ENCODE measurements at regions not wholly inside any gene's neighbourhood (a gene's known extent, or its start where the extent isn't known, plus 50 kb on each side); places are given as distances from the start of the nearest gene placed in this dataset.

- H3K9me3 ChIP-seq = no peaks in the 10 kb centered on the region
- no peak overlapping the region for H3K27ac ChIP-seq
- ATAC-seq = no peak
- no peaks in the 10 kb centered on the region for H3K4me1 ChIP-seq
- H3K36me3 ChIP-seq = no peaks in the 10 kb centered on the region
- DNase-seq = no peak
- WGBS, 2 donors = 62 to 69% methylated on average over 6 of the region's 6 CpGs
- intact Hi-C loops (cut with DNase I) = no loop called here
- H3K4me3 ChIP-seq = no peak overlapping the region
- no peak for TF ChIP-seq CTCF (IDR thresholded peaks at IDR 0.05)
- H3K27me3 ChIP-seq = no peaks in the 10 kb centered on the region
- no peak for FAIRE-seq
These were observed 356.0 kb upstream of the IRX4 start for GRCh38 chr5:2238732-2239131.

DNA sequence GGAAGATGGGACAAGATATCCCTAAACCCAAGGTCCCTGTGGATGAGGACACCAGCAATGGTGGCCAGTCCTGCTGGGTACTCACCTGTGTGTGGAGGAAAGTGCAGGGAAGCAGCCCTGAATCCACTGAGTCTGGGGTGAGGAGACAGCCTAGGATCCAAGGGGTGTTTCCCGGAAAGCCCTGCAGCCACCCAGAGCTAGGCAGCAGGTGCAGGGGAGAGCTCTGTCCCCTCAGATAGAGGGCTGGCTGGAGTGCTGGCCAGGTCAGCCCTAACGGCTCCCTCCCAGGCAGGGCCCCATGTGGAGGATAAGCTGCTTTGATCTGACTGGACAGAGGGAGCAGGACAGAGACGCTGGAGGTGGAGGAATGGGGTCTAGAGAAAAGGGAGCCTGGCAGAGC, 344.7 kb upstream of the IRX4 start:
- Histone ChIP-seq H3K9me3 (no peaks in the 10 kb centered on the region), H3K4me1 (no peaks in the 10 kb centered on the region), H3K36me3 (no peaks in the 10 kb centered on the region), H3K4me3 (no peak overlapping the region), H3K27me3 (peaks cover 0 to 14% (median 0%) of the 10 kb centered on the region in 4 donors), H3K27ac (no peak overlapping the region)
- DNase-seq (no peak), FAIRE-seq (no peak), ATAC-seq (no peak)
- no peak for TF ChIP-seq CTCF (IDR thresholded peaks at IDR 0.05)
- WGBS, 2 donors = 24 to 37% methylated on average over 3 of the region's 3 CpGs
- intact Hi-C loops (cut with DNase I) = no loop called here

DNA sequence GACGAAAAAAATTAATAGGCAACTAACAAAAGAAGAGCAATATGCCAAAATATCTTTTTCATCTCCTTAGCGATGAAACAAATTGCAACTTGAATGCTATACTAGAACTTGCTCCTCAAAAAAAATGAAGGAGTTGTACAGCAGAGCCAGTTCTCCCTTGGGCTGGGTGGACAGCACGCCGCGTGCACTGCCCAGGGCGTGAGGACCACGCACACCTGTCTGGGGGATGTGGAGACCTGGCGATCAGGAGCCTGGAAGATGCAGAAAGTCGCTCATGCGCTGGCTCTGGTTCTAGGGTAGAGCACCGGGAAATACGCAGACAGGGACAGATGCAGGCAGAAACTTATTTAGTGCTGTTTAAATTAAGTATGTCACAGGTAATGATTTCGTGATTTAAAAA, 342.0 kb upstream of the IRX4 start:
- Histone ChIP-seq H3K4me3 (no peak overlapping the region), H3K27me3 (no peaks in the 10 kb centered on the region), H3K27ac (no peak overlapping the region), H3K36me3 (no peaks in the 10 kb centered on the region), H3K4me1 (no peaks in the 10 kb centered on the region), H3K9me3 (no peaks in the 10 kb centered on the region)
- no peak for DNase-seq
- TF ChIP-seq CTCF (IDR thresholded peaks at IDR 0.05) = no peak
- WGBS, 2 donors = 75 to 84% methylated on average over 13 of the region's 13 CpGs
- no peak for ATAC-seq
- intact Hi-C loops (cut with DNase I) = no loop called here
- FAIRE-seq = no peak

DNA sequence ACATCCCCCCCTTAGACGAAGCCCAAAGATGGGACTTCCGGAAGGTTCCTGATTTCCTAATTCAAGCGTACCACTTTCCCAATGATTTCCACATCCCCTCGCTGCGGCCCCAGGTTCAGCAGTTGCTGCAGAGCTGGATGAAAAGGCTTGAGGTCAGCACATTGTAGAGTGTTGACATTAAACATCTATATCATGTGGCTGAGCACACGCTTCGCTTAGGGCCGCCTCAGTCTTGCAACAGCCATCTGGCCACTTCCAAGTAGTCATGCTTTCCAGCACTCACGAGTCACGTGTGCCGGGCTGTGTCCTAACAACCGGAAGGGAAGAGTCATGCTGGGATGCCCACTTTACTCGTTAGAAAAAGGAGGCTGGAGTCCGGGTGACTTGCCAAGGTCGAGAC, 340.6 kb upstream of the IRX4 start:
- no peaks in the 10 kb centered on the region for H3K27me3 ChIP-seq
- 58 to 70% methylated on average over 15 of the region's 15 CpGs for WGBS, 2 donors
- H3K4me1 ChIP-seq = no peaks in the 10 kb centered on the region
- intact Hi-C loops (cut with DNase I) = no loop called here
- H3K27ac ChIP-seq = no peak overlapping the region
- no peak overlapping the region for H3K4me3 ChIP-seq
- DNase-seq (peak in 1 of 6 donors; percentile 13), ATAC-seq (peak in 3 of 4 donors; percentile 44 to 89 (median 70)), FAIRE-seq (no peak)
- TF ChIP-seq CTCF (IDR thresholded peaks at IDR 0.05) = no peak
- no peaks in the 10 kb centered on the region for H3K9me3 ChIP-seq
- H3K36me3 ChIP-seq = no peaks in the 10 kb centered on the region

DNA sequence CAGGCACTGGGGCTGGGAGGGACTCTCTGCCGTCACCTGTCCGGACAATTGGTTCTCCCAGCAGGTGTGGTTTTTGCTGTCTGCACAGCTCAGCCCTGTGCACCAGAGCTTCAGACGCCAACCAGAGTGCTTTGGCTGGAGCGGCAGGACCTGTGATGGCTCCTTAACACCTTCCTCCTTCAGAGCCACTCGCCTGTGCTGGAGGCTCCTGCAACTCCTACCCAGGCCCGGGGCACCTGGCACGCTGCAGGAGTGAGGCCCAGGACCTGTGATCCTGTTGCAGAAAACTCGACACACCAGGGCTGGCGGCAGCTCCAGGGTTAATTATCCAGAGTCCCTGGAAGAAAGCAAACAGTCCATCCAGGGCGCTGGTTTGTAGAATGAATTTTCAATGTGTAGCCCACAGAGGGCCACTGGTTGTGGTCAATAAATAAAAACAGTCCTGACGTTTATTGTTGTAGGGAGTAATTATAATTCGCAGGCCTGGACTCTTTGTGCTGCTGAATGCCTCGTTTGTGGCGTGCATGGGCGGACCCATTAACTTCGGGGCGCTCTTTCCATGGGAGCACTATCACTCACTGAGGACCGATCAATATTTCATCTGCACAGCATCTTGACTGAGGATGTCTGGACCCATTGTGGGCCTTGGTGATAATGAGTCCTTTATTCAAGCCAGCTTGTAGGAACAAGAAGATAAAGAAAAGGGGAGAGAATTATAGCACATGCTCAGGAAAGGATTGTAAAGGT, 339.7 kb upstream of the IRX4 start:
- 49 to 51% methylated on average over 18 of the region's 18 CpGs for WGBS, 2 donors
- TF ChIP-seq CTCF (IDR thresholded peaks at IDR 0.05) = no peak
- no peaks in the 10 kb centered on the region for H3K36me3 ChIP-seq
- H3K4me1 ChIP-seq = no peaks in the 10 kb centered on the region
- intact Hi-C loops (cut with DNase I) = no loop called here
- H3K4me3 ChIP-seq = no peak overlapping the region
- no peaks in the 10 kb centered on the region for H3K9me3 ChIP-seq
- no peak overlapping the region for H3K27ac ChIP-seq
- H3K27me3 ChIP-seq = no peaks in the 10 kb centered on the region
- DNase-seq = no peak
- no peak for ATAC-seq
- no peak for FAIRE-seq
